NCI-H2029 treated with DMSO at 0.1 percent for 48 hours (cell line): ENCODE measurements at regions not wholly inside any gene's neighbourhood (a gene's known extent, or its start where the extent isn't known, plus 50 kb on each side); places are given as distances from the start of the nearest gene placed in this dataset.
A peak's percentile ranks its signal among the peaks of the same experiment; 100 is the strongest.

Experiments used
- DNase-seq: peaks from one replicate; lab custom pipeline; 2025; lab: John Stamatoyannopoulos, UW

DNA sequence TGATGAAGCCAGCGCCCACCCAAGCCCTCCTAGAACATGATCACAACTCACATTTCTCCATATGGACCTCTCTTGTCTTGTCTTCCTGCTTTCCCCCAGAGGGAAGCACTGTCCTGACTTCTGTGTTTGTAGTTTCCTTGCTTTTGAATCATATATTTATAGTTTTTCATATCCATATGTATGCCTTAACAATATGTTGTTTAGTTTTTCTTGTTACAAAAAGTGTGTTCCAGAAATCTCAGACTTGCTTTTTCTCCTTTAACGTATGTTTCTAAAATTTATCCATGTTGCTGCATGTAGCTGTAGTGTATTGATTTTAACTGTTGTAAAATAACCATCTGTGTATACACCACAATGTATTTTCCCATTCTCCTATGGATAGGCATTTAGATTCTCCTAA, 182.0 kb upstream of the SMIM23 start:
- DNase-seq, result no peak

DNA sequence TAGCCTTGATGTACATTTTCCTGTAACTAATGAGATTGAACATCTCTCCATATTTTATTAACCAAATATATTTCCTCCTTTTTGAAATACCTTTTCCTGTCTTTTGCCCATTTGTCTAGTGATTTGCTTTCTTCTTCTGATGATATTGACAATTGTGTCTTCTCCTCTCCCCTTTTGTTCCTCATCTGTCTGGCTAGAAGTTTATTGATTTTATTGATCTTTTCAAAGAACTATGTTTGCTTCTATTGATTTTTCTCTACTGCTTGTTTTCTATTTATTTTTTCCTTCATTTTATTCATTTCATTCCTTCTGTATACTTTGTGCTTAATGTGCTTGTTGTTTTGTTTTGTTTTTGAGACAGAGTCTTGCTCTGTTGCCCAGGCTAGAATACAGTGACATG, 181.4 kb upstream of the SMIM23 start:
- no peak for DNase-seq

GRCh38 chr5:171606414-171607024, 179.1 kb upstream of the SMIM23 start:
- DNase-seq, result no peak

GRCh38 chr5:171607863-171608262, 177.8 kb upstream of the SMIM23 start:
- DNase-seq, result no peak

GRCh38 chr5:171609806-171610452, 175.7 kb upstream of the SMIM23 start:
- no peak for DNase-seq

DNA sequence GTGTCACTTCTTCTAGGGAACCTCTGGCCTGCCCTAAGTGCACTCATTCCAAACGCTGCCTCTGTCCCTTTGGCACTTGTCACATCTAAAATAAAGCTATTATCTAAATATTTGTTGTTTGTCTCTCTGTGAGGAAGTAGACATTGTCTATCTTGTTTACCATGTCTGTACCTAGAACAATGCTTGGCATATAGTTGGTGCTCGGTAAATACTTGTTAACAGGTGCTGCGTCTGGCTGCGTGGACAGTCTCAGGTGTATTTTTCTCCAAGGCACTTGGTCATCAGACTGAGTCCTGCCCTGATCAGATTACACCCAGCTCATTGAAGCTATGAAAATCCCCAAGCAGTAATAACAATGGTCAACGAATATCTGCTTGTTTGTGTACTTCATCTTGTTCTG, 174.9 kb upstream of the SMIM23 start:
- peak; percentile 72 for DNase-seq

DNA sequence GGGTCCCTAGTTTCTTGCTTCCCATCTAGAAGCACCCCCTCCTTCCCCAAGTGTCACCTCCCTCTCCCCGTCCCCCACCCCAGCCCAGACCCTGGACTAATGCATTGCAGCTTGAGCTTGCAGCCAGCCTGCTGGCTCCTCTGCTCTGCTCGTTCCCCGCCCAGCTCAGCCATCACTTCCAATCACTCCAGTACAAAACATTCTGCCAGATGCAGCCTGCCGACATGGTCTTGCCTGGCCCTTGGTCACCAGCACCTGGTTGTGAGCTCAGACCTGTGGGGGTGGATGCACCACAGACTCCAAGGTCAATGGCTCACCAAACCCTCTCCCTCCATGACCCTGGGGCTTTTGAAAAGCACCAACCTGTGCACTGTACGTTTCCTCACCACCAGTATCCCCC, 172.9 kb upstream of the SMIM23 start:
- no peak for DNase-seq

DNA sequence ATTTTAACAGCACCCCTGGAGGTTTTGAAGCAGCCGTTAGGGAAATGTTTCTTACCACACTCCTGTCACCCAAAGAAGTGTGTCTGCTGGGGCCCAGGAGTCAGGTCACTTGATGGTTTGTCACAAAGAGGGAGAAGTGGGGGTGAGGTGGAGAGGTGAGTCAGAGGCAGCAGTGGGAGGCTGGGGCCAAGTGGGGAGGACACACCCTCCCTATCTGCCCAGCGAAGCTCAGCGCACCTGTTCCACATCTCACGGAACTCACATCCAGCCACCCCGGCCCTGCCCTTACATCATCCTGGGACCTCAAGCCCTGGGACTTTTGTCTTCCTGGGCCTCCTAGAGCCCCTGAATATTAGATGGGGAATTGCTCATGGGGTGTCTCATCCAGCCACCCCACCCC, 171.1 kb upstream of the SMIM23 start:
- no peak for DNase-seq

DNA sequence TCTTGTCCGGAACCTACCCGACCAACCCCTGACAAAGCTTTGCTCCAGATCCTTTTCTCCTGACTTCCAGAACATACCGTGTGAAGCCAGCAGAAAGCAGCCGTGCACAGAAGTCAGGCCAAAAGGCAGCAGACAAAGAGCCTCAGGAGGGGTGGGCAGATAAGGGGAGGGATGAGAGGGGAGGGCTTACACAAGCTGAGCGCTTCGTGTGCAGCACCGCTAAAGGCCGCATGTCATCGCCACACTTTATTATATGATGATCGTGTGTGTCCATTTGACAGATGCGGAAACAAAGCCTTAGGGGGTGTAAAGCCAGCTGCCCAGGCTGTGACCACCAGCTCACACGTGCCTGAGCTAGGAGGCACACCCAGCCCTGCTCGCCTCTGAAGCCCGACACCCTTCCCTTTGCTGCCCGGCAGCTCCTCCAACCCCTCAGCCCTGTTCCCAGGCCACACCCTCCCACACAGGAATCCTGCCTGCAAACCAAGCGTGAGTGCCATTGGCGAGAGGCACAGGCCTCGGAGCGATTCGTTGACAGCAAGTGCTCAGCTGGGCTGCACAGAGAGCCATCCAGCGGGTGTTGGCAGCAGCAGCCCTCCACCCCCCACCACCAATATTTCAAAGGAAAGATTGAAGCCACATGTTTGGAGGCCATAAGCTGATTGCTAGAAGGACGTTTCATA, 170.5 kb upstream of the SMIM23 start:
- no peak for DNase-seq

GRCh38 chr5:171615705-171616640, 169.6 kb upstream of the SMIM23 start:
- DNase-seq, result no peak

DNA sequence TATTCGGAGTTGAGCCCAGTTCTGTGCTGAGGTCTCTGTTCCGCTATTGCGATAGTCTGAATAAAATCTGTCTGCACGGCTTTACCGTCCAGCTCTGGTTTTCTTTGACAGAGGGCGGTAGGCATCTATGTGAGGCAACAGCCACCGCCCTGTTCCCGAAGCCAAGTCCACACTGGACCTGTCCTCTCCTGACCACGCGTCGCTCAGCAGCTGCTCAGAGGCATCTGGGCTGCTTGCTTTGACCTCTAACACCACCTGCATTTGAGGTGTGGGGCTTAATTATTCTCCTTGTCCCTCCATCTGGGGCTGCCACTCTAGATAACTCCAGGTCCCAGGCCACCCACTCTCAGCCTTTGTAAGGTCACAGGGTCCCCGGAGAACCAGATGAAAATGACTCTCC, 168.4 kb upstream of the SMIM23 start:
- no peak for DNase-seq

GRCh38 chr5:171617817-171618591, 167.6 kb upstream of the SMIM23 start:
- DNase-seq, result no peak

DNA sequence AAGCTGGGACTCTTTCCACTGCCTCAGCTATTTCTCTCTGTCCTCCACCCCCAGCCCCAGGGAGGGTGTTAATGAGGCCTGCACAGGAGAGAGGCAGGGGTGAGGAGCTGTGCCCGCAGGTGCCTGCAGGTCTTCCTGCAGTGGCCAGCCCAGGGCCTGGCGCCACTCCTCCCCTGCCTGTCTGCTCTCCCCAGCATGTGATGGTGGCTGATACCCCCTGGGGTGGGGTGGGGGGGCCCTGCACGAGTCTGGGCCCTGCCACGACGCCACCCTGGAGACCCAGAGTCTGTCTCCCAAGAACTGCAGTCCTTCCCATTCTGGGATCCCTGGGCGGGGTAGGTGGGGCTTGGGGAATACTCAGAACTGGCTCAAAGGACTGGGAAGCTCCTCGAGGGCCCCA, 166.4 kb upstream of the SMIM23 start:
- DNase-seq, result no peak

DNA sequence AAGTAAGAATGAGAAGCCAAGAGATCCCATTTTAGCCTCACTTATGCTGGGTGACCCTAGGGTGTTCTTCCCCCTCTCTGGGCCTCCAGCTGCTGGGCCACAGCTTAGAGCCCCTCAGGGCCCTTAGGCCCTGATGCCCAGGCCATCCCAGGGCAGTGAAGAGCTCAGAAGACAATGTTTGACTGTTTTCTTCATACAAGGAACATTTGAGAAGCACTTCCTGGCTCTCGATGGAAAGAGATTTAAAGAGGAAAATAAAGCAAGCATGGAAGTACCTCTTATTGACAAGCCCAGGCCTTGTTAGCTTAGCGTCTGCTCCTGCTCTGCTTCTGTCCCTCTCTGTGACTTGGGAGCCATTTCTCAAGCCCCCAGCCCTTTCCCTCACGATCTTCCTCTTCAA, 165.9 kb upstream of the SMIM23 start:
- no peak for DNase-seq

GRCh38 chr5:171622010-171622409, 163.6 kb upstream of the SMIM23 start:
- no peak for DNase-seq

DNA sequence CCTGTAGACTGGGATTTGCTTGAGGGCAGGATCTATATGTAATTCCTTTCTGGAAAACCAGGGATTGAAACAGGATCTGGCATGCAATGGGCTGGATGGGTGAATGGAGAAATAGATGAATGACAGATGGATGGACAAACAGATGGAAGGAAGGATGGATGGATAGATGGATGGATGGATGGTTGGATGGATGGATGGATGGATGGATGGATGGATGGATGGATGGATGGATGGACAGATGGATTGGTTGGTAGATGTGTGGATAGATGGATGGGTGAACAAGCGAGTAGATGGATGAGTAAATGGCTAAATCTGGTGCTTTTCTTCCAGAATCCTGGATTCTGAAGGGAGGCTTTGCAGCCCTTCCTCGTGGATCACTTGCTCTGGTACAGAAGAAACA, 162.5 kb upstream of the SMIM23 start:
- DNase-seq, result no peak

- DNase-seq, result no peak
Observed at GRCh38 chr5:171623551-171624097, 162.0 kb upstream of the SMIM23 start.

- DNase-seq, result no peak
Observed at GRCh38 chr5:171624396-171624795, 161.2 kb upstream of the SMIM23 start.

DNA sequence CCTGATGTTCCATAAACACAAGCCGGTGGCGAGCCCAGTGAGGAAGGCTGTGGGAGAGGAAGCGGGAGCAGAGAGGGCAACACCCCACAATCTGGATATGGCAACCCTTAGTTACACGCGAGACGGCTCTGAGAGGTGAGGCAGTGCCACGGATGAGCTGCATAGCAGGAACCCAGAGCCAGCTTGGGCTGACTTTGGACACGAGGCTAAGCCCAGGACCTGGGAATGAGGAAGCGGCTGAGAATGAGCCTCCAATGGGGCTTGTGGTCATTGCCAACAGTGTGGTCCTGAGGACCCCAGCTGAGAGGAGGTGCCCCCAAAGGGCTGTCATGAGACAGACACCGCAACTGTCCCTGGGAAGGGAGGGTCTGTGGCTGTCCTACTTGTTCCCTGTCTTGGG, 160.0 kb upstream of the SMIM23 start:
- no peak for DNase-seq

DNA sequence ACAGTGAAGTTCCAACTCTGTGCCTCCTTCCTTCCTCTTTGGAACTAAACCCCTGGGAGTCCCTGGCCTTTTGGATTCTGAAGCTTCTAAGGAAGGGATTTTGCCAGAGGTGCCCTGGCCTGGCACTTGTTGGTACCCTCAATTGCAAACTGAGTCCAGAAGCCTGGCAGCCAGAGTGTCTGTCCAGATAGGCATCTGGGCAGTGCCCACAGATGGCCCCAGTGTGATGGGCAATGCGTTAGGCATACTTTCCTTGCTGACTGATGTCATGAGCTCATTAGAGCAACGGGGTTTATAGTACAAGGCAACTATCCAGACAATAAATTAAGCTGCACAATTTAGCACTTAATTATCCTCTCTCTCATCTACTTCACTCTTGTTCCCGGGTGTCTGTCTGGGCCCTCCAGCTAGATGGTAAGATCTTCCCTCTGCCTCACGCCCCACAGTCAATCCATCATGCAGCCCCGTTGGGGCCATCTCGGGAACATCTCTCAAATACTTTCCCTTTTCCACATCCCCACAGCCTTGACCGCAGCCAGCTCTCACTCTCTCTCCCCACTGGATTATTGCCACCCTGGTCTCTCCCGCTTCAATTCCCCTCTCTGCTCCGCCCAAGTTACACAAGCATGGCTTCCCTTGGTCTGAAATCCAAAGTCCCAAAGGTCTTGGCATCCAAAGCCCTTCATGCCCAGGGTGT, 157.5 kb upstream of the SMIM23 start:
- DNase-seq, result no peak

- no peak for DNase-seq
Observed at GRCh38 chr5:171628633-171628974, 157.0 kb upstream of the SMIM23 start.
